ENCODE measurements at regions not wholly inside any gene's neighbourhood (a gene's known extent, or its start where the extent isn't known, plus 50 kb on each side); places are given as distances from the start of the nearest gene placed in this dataset.
"Not testable (repeated sequence)": the region's sequence is repeated elsewhere in the genome, so short reads cannot be mapped to it uniquely, and the experiment has no call there.

- DNase-seq, result no peak
Measured at GRCh38 chr10:64976150-64976549, 1454.9 kb downstream of the REEP3 start.

- DNase-seq, result no peak
Measured at GRCh38 chr10:64977915-64978314, 1456.7 kb downstream of the REEP3 start.

- DNase-seq, result no peak
Measured at GRCh38 chr10:64996886-64997285, 1475.7 kb downstream of the REEP3 start.

GRCh38 chr10:65010845-65011244, 1489.6 kb downstream of the REEP3 start:
- DNase-seq, result no peak

GRCh38 chr10:65017523-65017922, 1496.3 kb downstream of the REEP3 start:
- no peak for DNase-seq

- no peak for DNase-seq
Measured at GRCh38 chr10:65024886-65025285, 1503.7 kb downstream of the REEP3 start.

GRCh38 chr10:65030263-65030662, 1509.1 kb downstream of the REEP3 start:
- DNase-seq, result no peak

GRCh38 chr10:65032867-65033769, 1511.9 kb downstream of the REEP3 start:
- no peak for DNase-seq

GRCh38 chr10:65033957-65034356, 1512.8 kb downstream of the REEP3 start:
- DNase-seq, result no peak

- no peak for DNase-seq
Measured at GRCh38 chr10:65040796-65041195, 1519.6 kb downstream of the REEP3 start.

- DNase-seq, result no peak
Measured at GRCh38 chr10:65041307-65041706, 1520.1 kb downstream of the REEP3 start.

- no peak for DNase-seq
Measured at GRCh38 chr10:65042496-65042895, 1521.3 kb downstream of the REEP3 start.

- DNase-seq, result no peak
Measured at GRCh38 chr10:65046831-65047230, 1525.6 kb downstream of the REEP3 start.

GRCh38 chr10:65052111-65052510, 1530.9 kb downstream of the REEP3 start:
- DNase-seq, result not testable (repeated sequence)

GRCh38 chr10:65053397-65053796, 1532.2 kb downstream of the REEP3 start:
- DNase-seq, result not testable (repeated sequence)

- not testable (repeated sequence) for DNase-seq
Measured at GRCh38 chr10:65053831-65054351, 1532.7 kb downstream of the REEP3 start.

- not testable (repeated sequence) for DNase-seq
Measured at GRCh38 chr10:65054701-65055100, 1533.5 kb downstream of the REEP3 start.

- no peak for DNase-seq
Measured at GRCh38 chr10:65065278-65065677, 1544.1 kb downstream of the REEP3 start.

- no peak for DNase-seq
Measured at GRCh38 chr10:65083222-65083621, 1562.0 kb downstream of the REEP3 start.

- no peak for DNase-seq
Measured at GRCh38 chr10:65090991-65091390, 1569.8 kb downstream of the REEP3 start.

GRCh38 chr10:65100146-65100545, 1578.9 kb downstream of the REEP3 start:
- DNase-seq, result no peak

GRCh38 chr10:65100881-65101280, 1579.7 kb downstream of the REEP3 start:
- not testable (repeated sequence) for DNase-seq

GRCh38 chr10:65110009-65110408, 1588.8 kb downstream of the REEP3 start:
- DNase-seq, result no peak

GRCh38 chr10:65111059-65111458, 1589.9 kb downstream of the REEP3 start:
- not testable (repeated sequence) for DNase-seq

GRCh38 chr10:65112573-65112972, 1591.4 kb downstream of the REEP3 start:
- no peak for DNase-seq
